Globus pallidus (tissue), 1 donor: ENCODE measurements at regions not wholly inside any gene's neighbourhood (a gene's known extent, or its start where the extent isn't known, plus 50 kb on each side); places are given as distances from the start of the nearest gene placed in this dataset.

ENCODE experiments used
- DNase-seq: peaks from one replicate; pipeline ENCODE4 v3.0.0-alpha.2; 2015; ENCODE audit warnings: low spot score

DNA sequence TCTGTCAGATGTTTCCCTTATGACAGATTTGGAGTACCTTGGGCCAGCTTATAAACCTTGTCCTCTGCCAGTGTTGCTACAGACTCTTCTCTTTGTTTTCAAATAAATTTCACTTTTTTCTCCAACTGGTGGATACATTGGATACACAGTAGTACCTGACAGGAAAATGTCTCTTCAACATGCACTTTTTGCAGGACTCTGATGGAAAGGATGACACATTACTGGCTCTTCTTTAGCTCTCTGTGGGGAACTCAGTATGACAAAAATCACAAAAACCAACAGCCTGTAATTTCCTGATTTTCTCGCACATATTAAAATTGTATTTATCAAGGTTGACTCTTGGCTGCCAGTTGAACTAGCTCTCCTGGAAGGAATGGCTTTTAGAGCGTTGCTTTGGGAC, 61.3 kb upstream of the GIMD1 start:
- no peak for DNase-seq

DNA sequence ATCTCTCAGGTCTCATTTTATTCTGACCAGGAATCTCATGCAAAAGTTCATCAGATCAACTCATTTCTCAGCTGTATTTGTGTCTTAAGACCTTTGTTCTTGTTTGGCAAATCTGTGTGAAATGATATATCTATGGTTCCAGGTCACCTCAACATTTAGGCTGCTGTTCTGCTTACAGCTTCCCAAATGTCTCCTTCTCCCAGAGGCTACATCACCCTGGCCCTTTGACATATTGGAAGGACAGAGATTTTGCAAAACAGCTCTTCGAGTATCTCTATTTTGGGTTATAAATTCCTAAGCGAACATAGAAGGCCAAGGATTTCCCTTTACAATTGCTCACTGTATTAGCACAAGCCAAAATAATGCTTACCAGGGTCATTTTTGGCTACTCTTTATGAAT, 57.5 kb upstream of the GIMD1 start:
- no peak for DNase-seq

DNA sequence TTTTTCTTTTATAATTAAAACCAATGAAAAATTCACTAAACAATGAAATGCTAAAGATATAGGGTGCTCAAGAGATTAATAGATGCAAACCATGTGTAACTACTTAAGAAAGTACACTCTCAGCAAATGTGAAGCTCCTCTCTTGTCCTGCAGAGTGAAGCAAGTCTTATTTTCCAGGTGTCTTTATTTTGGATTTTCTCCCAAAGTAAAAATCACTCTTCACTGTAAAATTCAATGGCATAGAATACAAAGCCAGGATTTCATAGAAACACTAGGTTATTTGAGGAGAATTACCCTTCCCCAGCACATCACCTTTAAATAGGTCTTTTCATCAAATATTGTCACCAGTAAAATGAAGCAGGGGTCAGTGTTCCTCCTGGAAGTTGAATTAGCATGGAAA, 57.0 kb upstream of the GIMD1 start:
- DNase-seq = no peak

GRCh38 chr4:106424426-106424825, 55.8 kb upstream of the GIMD1 start:
- no peak for DNase-seq

DNA sequence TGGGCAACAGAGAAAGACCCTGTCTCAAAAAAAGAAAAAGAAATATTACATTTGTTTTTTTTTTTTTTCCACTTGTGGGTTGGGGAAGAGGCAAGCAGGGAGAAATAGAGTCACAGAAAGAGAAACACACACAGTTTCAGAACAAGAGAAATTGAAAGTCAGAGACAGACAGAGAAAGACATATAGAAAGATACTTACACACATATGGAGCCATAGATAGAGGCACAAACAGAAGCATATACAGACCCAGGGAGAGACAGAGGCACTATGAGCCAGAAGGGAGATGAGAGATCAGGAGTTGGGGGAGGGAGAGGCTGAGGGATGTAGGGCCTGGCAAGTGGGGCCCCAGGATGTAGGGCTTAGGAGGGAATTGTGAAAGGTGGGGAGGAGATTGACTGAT, 55.2 kb upstream of the GIMD1 start:
- DNase-seq = no peak

- DNase-seq = no peak
These were observed 54.2 kb upstream of the GIMD1 start for GRCh38 chr4:106422766-106423165.

- DNase-seq = no peak
These were observed 53.1 kb upstream of the GIMD1 start for GRCh38 chr4:106421441-106422296.

DNA sequence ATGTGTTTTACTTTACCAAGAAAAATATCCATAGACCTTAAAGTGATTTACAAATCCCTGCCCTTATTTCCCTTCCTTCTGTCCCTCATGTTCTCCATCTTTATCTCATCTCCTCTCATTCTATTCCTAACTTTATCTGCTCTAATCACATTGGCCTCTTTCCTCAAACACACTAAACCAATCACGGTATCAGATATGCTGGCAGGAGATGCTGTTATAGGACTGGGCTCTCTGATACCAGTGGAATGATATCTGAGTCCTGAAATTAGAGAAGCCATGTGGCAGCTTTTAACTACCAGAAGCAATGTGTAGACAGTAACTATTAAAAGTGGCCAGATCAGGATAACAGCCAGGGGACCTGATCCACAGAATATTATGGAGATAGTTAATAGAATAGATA, 49.9 kb upstream of the GIMD1 start:
- DNase-seq = no peak
